SK-MEL-5 (cell line): ENCODE measurements at regions not wholly inside any gene's neighbourhood (a gene's known extent, or its start where the extent isn't known, plus 50 kb on each side); places are given as distances from the start of the nearest gene placed in this dataset.

Experiments
- DNase-seq: peaks from one replicate; pipeline ENCODE4 v3.0.0-alpha.2; 2016; ENCODE audit warnings: low read depth, low spot score
- in situ Hi-C: cut with HindIII; loops from 2 replicates; pipeline ENCODE4 v1.10.0; 2016; ENCODE audit warnings: low sequenced_read_pairs, high pct_unique_total_duplicates, low pct_unique_long_range_greater_than_20kb

- in situ Hi-C loops, result no loop called here
- DNase-seq, result no peak
Observed at GRCh38 chr12:91565846-91566245, 383.2 kb upstream of the DCN start.

- in situ Hi-C loops, result no loop called here
- no peak for DNase-seq
Observed at GRCh38 chr12:91565246-91565645, 382.6 kb upstream of the DCN start.

- in situ Hi-C loops, result no loop called here
- no peak for DNase-seq
Observed at GRCh38 chr12:91563011-91563765, 380.6 kb upstream of the DCN start.

DNA sequence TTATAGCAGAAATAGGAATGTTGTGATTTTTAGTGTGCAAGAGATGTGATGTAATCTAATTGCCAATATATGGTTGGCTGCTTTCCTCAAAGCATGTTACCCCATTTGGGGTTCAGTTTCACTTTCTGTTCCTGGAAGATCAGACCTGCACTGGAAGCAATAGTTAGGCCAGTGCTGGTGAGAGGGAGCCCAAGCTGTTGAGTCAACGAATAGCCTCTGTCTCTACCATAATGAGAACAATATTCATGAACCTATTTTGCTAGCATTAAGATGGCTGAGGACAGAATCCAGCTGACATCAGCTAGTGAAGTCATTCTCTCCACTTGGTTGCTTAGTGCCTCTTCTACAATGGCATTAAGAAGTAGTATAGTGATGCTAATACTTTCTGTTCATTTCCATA is 379.9 kb upstream of the DCN start:
- in situ Hi-C loops, result no loop called here
- no peak for DNase-seq

GRCh38 chr12:91561958-91562325 is 379.3 kb upstream of the DCN start:
- in situ Hi-C loops, result no loop called here

GRCh38 chr12:91561301-91561957 is 378.8 kb upstream of the DCN start:
- no peak for DNase-seq
- in situ Hi-C loops, result no loop called here

More at GRCh38 chr12:91561958-91562325, 379.3 kb upstream of the DCN start:
- no peak for DNase-seq

DNA sequence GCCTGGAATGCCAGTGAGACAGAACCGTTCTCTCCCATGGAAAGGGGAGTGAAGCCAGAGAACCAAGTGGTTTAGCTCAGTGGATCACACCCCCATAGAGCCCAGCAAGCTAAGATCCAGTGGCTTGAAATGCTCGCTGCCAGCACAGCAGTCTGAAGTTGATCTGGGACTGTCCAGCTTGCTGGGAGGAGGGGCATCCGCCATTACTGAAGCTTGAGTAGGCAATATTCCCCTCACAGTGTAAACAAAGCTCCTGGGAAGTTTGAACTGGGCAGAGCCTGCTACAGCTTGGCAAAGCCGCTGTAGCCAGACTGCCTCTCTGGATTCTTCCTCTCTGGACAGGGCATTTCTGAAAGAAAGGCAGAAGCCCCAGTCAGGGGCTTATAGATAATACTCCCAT is 374.3 kb upstream of the DCN start:
- in situ Hi-C loops, result no loop called here
- no peak for DNase-seq

- in situ Hi-C loops, result no loop called here
Observed at GRCh38 chr12:91555436-91556415, 373.1 kb upstream of the DCN start.

DNA sequence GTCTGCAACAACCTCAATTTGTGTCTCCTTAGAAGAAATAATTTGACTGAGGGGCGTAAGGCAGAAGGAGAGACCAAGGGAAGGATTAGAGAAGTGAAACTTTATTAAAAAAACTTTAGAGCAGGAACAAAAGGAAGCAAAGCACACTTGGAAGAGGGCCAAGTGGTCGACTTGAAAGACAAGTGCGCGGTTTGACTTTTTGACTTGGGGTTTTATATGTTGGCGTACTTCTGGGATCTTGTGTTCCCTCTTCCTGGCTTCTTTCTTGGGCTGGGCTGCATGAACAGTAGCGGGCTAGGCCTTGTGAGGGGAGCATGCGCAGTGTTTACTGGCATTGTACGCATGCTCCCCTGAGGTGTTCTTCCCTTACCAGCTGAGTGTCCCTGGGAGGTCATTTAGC is 369.3 kb upstream of the DCN start:
- DNase-seq, result no peak
- in situ Hi-C loops, result no loop called here

More at GRCh38 chr12:91555436-91556415, 373.1 kb upstream of the DCN start:
- no peak for DNase-seq

GRCh38 chr12:91551242-91551641 is 368.6 kb upstream of the DCN start:
- DNase-seq, result no peak
- in situ Hi-C loops, result no loop called here

GRCh38 chr12:91542666-91543065 is 360.0 kb upstream of the DCN start:
- no peak for DNase-seq
- in situ Hi-C loops, result no loop called here

GRCh38 chr12:91542067-91542466 is 359.4 kb upstream of the DCN start:
- in situ Hi-C loops, result no loop called here
- no peak for DNase-seq

GRCh38 chr12:91538418-91538817 is 355.8 kb upstream of the DCN start:
- DNase-seq, result no peak
- in situ Hi-C loops, result no loop called here

DNA sequence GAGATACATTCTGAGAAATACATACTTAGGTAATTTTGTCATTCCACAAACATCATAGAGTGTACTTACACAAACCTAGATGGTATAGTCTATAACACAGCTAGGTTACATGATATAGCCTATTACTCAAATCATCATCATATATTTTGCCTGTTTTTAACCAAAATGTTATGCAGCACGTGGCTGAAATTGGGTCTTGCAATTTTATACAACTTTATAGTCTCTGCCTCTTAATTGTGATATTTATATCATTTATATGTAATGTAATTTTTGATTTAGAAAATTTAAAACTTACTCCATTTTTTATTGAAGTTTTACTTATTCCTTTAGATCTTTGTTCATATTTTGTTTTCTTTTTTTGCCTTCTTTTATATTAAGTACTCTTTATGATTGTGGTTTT is 350.7 kb upstream of the DCN start:
- in situ Hi-C loops, result no loop called here
- no peak for DNase-seq

DNA sequence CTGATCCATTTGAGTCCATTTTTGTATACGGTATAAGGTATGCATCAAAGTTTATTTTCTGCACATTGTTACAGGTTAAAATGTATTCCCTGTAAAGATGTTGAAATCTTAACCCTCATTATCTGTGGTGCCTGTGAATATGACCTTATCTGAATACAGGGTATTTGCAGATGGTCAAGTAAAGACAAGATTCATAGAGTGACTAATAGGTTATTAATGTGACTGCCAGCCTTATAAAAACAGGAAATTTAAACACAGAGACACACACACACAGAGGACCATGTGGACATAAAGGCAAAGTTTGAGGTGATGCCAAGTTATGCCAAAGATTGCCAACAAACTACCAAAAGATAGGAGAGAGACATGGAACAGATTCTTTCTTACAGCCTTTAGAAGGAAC is 347.2 kb upstream of the DCN start:
- in situ Hi-C loops, result no loop called here
- DNase-seq, result no peak

GRCh38 chr12:91523831-91524230 is 341.2 kb upstream of the DCN start:
- DNase-seq, result no peak

GRCh38 chr12:91516695-91517047 is 334.1 kb upstream of the DCN start:
- in situ Hi-C loops, result no loop called here
- no peak for DNase-seq

More at GRCh38 chr12:91523831-91524230, 341.2 kb upstream of the DCN start:
- in situ Hi-C loops, result no loop called here

DNA sequence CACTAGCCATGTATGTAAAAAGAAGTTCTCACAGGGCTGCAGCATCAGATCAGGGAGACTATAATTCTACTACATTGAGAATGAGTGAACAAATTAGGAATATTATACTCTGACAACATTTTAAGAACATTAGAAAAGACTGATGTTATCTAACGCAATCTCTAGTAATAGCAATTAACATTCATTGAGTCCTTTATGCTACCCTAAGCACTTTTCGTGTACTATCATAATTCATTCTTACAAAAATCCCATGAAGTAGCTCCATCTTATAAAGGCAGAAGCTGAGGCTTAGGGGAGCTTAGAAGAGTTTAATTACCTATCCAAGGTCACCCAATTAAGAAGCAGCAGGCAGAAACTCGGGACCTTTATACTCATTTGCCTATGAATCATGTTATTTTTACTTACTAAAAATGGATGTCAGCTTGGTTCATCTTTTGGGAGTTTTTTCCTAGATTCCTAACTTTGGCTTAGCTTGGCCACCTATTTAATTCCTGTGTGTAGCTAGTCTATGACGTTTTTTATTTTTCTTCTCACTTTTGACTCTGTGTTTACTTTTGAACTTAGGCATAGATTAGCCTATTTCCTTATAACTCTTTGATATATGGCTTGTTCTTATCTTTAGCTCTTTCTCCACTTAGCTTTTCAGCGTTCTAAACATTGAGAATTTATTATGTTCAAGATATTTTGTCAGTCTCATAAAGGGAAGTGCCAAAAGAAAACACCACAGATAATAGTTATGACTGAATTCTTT is 333.5 kb upstream of the DCN start:
- in situ Hi-C loops, result no loop called here
- DNase-seq, result no peak
